IMR-90 (cell line): ENCODE measurements at regions not wholly inside any gene's neighbourhood (a gene's known extent, or its start where the extent isn't known, plus 50 kb on each side); places are given as distances from the start of the nearest gene placed in this dataset.

Experiments
- ATAC-seq: fragments of 200-7000 bp; cut with Tn5 transposase; 2 replicates; pipeline ENCODE4 v1.9.1; 2020; ENCODE audit warnings: low read depth, mild to moderate bottlenecking, moderate library complexity
- BruUV-seq: library from RNA; stranded (reverse); fragments of 400-500 nt; replicated peaks from 2 replicates; lab custom pipeline; 2021; lab: Mats Ljungman, UMichigan
- CTCF ChIA-PET: fragments of 300-600 bp; formaldehyde crosslinking; extraction: SDS; loops from one replicate; lab custom pipeline; 2021; ENCODE audit warnings: antibody characterized with exemption; lab: Yijun Ruan, JAX
- POLR2A ChIA-PET: fragments of 300-600 bp; sonication (Branson Sonifier 250); formaldehyde crosslinking; loops from one replicate; lab custom pipeline; 2022; ENCODE audit warnings: antibody characterized with exemption; ENCODE audit not compliant: unreplicated experiment; lab: Charles Lee
- DNase-seq: peaks from one replicate; pipeline ENCODE4 v3.0.0; 2013
- H2AFZ ChIP-seq: replicated peaks from 2 replicates; pipeline ENCODE3; 2013; ENCODE audit warnings: low read length, mild to moderate bottlenecking; ENCODE audit not compliant: poor library complexity
- H2AK5ac ChIP-seq: 2 replicates; pipeline ENCODE4 v1.6.1; 2013; ENCODE audit warnings: low read depth, low read length, inconsistent platforms
- H2AK9ac ChIP-seq: replicated peaks from 2 replicates; pipeline ENCODE3; 2013; ENCODE audit warnings: mild to moderate bottlenecking, low read depth, low read length, moderate library complexity; ENCODE audit not compliant: poor library complexity
- H2BK120ac ChIP-seq: 2 replicates; pipeline ENCODE4 v1.6.1; 2013; ENCODE audit warnings: low read depth, low read length, inconsistent platforms
- H2BK15ac ChIP-seq: 3 replicates; pipeline ENCODE4 v1.6.1; 2013; ENCODE audit warnings: low read depth, low read length, inconsistent platforms
- H2BK20ac ChIP-seq: 2 replicates; pipeline ENCODE4 v1.6.1; 2013; ENCODE audit warnings: low read depth, mild to moderate bottlenecking, inconsistent platforms, low read length, moderate library complexity
- H2BK5ac ChIP-seq: 2 replicates; pipeline ENCODE4 v1.6.1; 2013; ENCODE audit warnings: mild to moderate bottlenecking, low read depth, low read length, inconsistent platforms; ENCODE audit not compliant: poor library complexity, severe bottlenecking
- H3K14ac ChIP-seq: replicated peaks from 2 replicates; pipeline ENCODE4 v1.6.1; 2013; ENCODE audit warnings: low read depth, low read length, inconsistent platforms
- H3K18ac ChIP-seq: 2 replicates; pipeline ENCODE4 v1.6.1; 2013; ENCODE audit warnings: low read depth, low read length, control low read depth
- H3K23ac ChIP-seq: 2 replicates; pipeline ENCODE4 v1.6.1; 2013; ENCODE audit warnings: low read depth, low read length, inconsistent platforms
- H3K27ac ChIP-seq: 2 replicates; pipeline ENCODE4 v1.5.1; 2013; ENCODE audit warnings: mild to moderate bottlenecking, control low read depth, low read length; ENCODE audit not compliant: insufficient read depth
- H3K27me3 ChIP-seq: 2 replicates; pipeline ENCODE4 v1.6.1; 2013; ENCODE audit warnings: low read length; ENCODE audit not compliant: control insufficient read depth, insufficient read depth
- H3K36me3 ChIP-seq: 2 replicates; pipeline ENCODE4 v1.6.1; 2013; ENCODE audit warnings: low read length, mixed read lengths; ENCODE audit not compliant: control insufficient read depth, insufficient read depth
- H3K4ac ChIP-seq: 2 replicates; pipeline ENCODE4 v1.6.1; 2013; ENCODE audit warnings: low read depth, low read length, inconsistent platforms
- H3K4me1 ChIP-seq: 2 replicates; pipeline ENCODE4 v1.6.1; 2013; ENCODE audit warnings: low read length, mixed read lengths; ENCODE audit not compliant: control insufficient read depth, insufficient read depth
- H3K4me2 ChIP-seq: 2 replicates; pipeline ENCODE4 v1.6.1; 2013; ENCODE audit warnings: low read depth, mild to moderate bottlenecking, control low read depth, low read length, moderate library complexity
- H3K4me3 ChIP-seq: 2 replicates; pipeline ENCODE4 v1.5.1; 2013; ENCODE audit warnings: low read depth, mild to moderate bottlenecking, control low read depth, low read length, moderate library complexity; ENCODE audit not compliant: insufficient read depth
- H3K56ac ChIP-seq: 2 replicates; pipeline ENCODE4 v1.6.1; 2013; ENCODE audit warnings: low read length, inconsistent platforms; ENCODE audit not compliant: insufficient read depth; ENCODE audit errors: extremely low read depth
- H3K79me1 ChIP-seq, 2 experiments: 2 replicates each; pipeline ENCODE4 v1.6.1; 2013; ENCODE audit warnings: low read length in 2 of 2, inconsistent platforms in 1 of 2, low read depth in 1 of 2
- H3K9ac ChIP-seq: 2 replicates; pipeline ENCODE4 v1.6.1; 2013; ENCODE audit warnings: low read depth, low read length, control low read depth
- H3K9me1 ChIP-seq: 2 replicates; pipeline ENCODE4 v1.6.1; 2013; ENCODE audit warnings: low read length, inconsistent platforms; ENCODE audit not compliant: insufficient read depth
- H3K9me3 ChIP-seq: 2 replicates; pipeline ENCODE4 v1.6.1; 2013; ENCODE audit warnings: low read length; ENCODE audit not compliant: control insufficient read depth, insufficient read depth
- H4K20me1 ChIP-seq: 2 replicates; pipeline ENCODE4 v1.6.1; 2013; ENCODE audit warnings: low read length, inconsistent platforms; ENCODE audit not compliant: insufficient read depth
- H4K5ac ChIP-seq: 2 replicates; pipeline ENCODE4 v1.6.1; 2013; ENCODE audit warnings: mild to moderate bottlenecking, low read depth, low read length, control low read depth
- H4K8ac ChIP-seq, 2 experiments: 2 replicates each; pipeline ENCODE4 v1.6.1; 2013; ENCODE audit warnings: low read depth in 2 of 2, low read length in 2 of 2, control low read depth in 1 of 2, inconsistent platforms in 1 of 2
- H4K91ac ChIP-seq: 2 replicates; pipeline ENCODE4 v1.6.1; 2013; ENCODE audit warnings: low read depth, low read length, inconsistent platforms; ENCODE audit not compliant: insufficient read depth
- FOS ChIP-seq: fragments of 150-350 bp; IDR thresholded peaks from 2 replicates; pipeline ENCODE4 v1.6.1; 2016; ENCODE audit warnings: low read depth, low read length
- RFX5 ChIP-seq: IDR thresholded peaks from 2 replicates; pipeline ENCODE4 v1.8.0; 2012; ENCODE audit warnings: low read depth, mild to moderate bottlenecking, low read length, moderate library complexity
- WGBS, 2 experiments: methylation state at CpG; one replicate each; pipeline versions ENCODE4 v1.1.5 to v1.1.7; 2013; ENCODE audit warnings: missing lambda C conversion rate in 2 of 2; ENCODE audit not compliant: insufficient read length in 1 of 2; ENCODE audit errors: extremely low coverage in 2 of 2; 5-methylcytosine and 5-hydroxymethylcytosine counted together
- dilution Hi-C: fragments of 300-500 bp; cut with HindIII; formaldehyde crosslinking; loops from one replicate; pipeline ENCODE4 v1.14.3; 2018; ENCODE audit warnings: low sequenced_read_pairs; ENCODE audit not compliant: unreplicated experiment
- in situ Hi-C: fragments of 300-500 bp; cut with MboI; formaldehyde crosslinking; loops from 3 replicates; pipeline ENCODE4 v1.14.3; 2019; ENCODE audit warnings: low sequenced_read_pairs, inconsistent platforms, mixed read lengths
- intact Hi-C: fragments of 100-400 bp; cut with micrococcal nuclease; formaldehyde crosslinking; loops from 2 replicates; pipeline ENCODE4 v1.10.0; 2022

- Histone ChIP-seq H3K9ac (no peak overlapping the region), H4K20me1 (no peaks in the 10 kb centered on the region), H2AK9ac (no peak overlapping the region), H3K9me1 (peaks cover 19% of the 10 kb centered on the region), H2BK20ac (no peak overlapping the region), H2BK15ac (no peak overlapping the region), H4K8ac (no peak overlapping the region), H3K14ac (no peak overlapping the region), H2AK5ac (peak overlapping the region; percentile 33; the same call in 1 of the 2 replicates), H3K4ac (peak overlapping the region; percentile 2; the same call in 1 of the 2 replicates), H2AFZ (no peak overlapping the region), H3K4me1 (peaks cover 24% of the 10 kb centered on the region), H3K4me3 (no peak overlapping the region), H4K91ac (0 out of 2 replicates have a peak overlapping the region, but pooled peaks have one; percentile 13), H3K79me1 (0 out of 4 replicates have a peak, but pooled peaks cover 0 to 4% of the 10 kb centered on the region in 2 experiments), H4K5ac (0 out of 2 replicates have a peak overlapping the region, but pooled peaks have one; percentile 6), H3K36me3 (no peaks in the 10 kb centered on the region), H3K27me3 (no peaks in the 10 kb centered on the region), H3K27ac (no peak overlapping the region), H3K9me3 (no peaks in the 10 kb centered on the region), H3K4me2 (no peak overlapping the region), H2BK5ac (peak overlapping the region; percentile 47), H3K56ac (no peak overlapping the region; the same call in 1 of the 2 replicates), H3K23ac (no peak overlapping the region), H2BK120ac (no peak overlapping the region), H3K18ac (peak overlapping the region; percentile 43; the same call in 1 of the 2 replicates)
- TF ChIP-seq RFX5 (no peak), FOS (peak; percentile 65)
- in situ Hi-C loops (no loop called here), dilution Hi-C loops (no loop called here), intact Hi-C loops (loop anchor here (5.0 kb wide), 1 partner anchor 42 kb away; no protein-coding TSS in a partner anchor)
- CTCF ChIA-PET, result no interaction called here
- peak; percentile 91 for DNase-seq
- POLR2A ChIA-PET, result no interaction called here
- WGBS, 2 experiments, result 83% methylated on average over 1 of the region's 2 CpGs; no CpG with 5 or more reads in 1 of the 2 experiments
- ATAC-seq, result peak; percentile 40
- no TSS peak for BruUV-seq
Measured at GRCh38 chr10:94129393-94130130, 135.8 kb downstream of the PLCE1 start.
